Spleen (tissue), 11 donors: ENCODE measurements at regions not wholly inside any gene's neighbourhood (a gene's known extent, or its start where the extent isn't known, plus 50 kb on each side); places are given as distances from the start of the nearest gene placed in this dataset.
A peak's percentile ranks its signal among the peaks of the same experiment; 100 is the strongest.

ENCODE experiments used
- DNase-seq: peaks from one replicate; pipeline ENCODE4 v3.0.0-alpha.2; 2020
- H3K27ac ChIP-seq, 8 donors: fragments of 200-600 bp; sonication (generic) in 7 of 8; 1 replicate in 4 of 8; 2 replicates in 4 of 8; pipeline versions ENCODE4 v1.5.0 to v1.8.0; 2016 to 2021; ENCODE audit warnings: inconsistent platforms in 4 of 8, mild to moderate bottlenecking in 4 of 8, moderate library complexity in 1 of 8
- H3K27me3 ChIP-seq, 7 donors: fragments of 200-600 bp; sonication (generic) in 6 of 7; replicated peaks in 1 of 7; 1 replicate in 4 of 7; 2 replicates in 3 of 7; pipeline versions ENCODE4 v1.5.0 to v1.8.0; 2016 to 2021; ENCODE audit warnings: inconsistent platforms in 3 of 7, mild to moderate bottlenecking in 1 of 7
- H3K36me3 ChIP-seq, 6 donors: fragments of 200-600 bp; sonication (generic) in 5 of 6; 1 replicate in 4 of 6; 2 replicates in 2 of 6; pipeline versions ENCODE4 v1.5.0 to v1.8.0; 2016 to 2021; ENCODE audit warnings: inconsistent platforms in 2 of 6
- H3K4me1 ChIP-seq, 6 donors: fragments of 200-600 bp; sonication (generic) in 5 of 6; 1 replicate in 3 of 6; 2 replicates in 3 of 6; pipeline versions ENCODE4 v1.5.0 to v1.8.0; 2016 to 2021; ENCODE audit warnings: inconsistent platforms in 3 of 6
- H3K4me3 ChIP-seq, 8 donors: fragments of 200-600 bp; sonication (generic) in 7 of 8; 1 replicate in 4 of 8; 2 replicates in 4 of 8; pipeline versions ENCODE4 v1.5.0 to v1.8.0; 2016 to 2021; ENCODE audit warnings: inconsistent platforms in 4 of 8, mild to moderate bottlenecking in 4 of 8, moderate library complexity in 2 of 8
- H3K9me3 ChIP-seq, 8 donors: fragments of 200-600 bp; sonication (generic) in 7 of 8; 1 replicate in 4 of 8; 2 replicates in 4 of 8; pipeline versions ENCODE4 v1.5.0 to v1.8.0; 2016 to 2021; ENCODE audit warnings: inconsistent platforms in 4 of 8
- CTCF ChIP-seq, 11 experiments: fragments of 200-600 bp in 7 of 11; fragments of 450-650 bp in 4 of 11; sonication (generic) in 4 of 11; IDR thresholded peaks in 8 of 11; conservative IDR thresholded peaks in 3 of 11; 1 replicate in 7 of 11; 2 replicates in 4 of 11; pipeline versions ENCODE4 v1.4.0 to v1.8.0; 2016 to 2021; ENCODE audit warnings: antibody characterized with exemption in 11 of 11, inconsistent platforms in 4 of 11, mild to moderate bottlenecking in 1 of 11
- POLR2A ChIP-seq, 3 donors: fragments of 450-650 bp; IDR thresholded peaks; one replicate each; pipeline ENCODE4 v1.5.1; 2017; ENCODE audit warnings: antibody characterized with exemption in 3 of 3, mild to moderate bottlenecking in 1 of 3
- POLR2AphosphoS5 ChIP-seq, 3 donors: sonication (generic); formaldehyde crosslinking; IDR thresholded peaks; one replicate each; pipeline ENCODE4 v1.5.1; 2017; ENCODE audit warnings: antibody characterized with exemption in 3 of 3
- WGBS, 5 donors: extraction: QIAGEN DNeasy Blood & Tissue Kit in 3 of 5; methylation state at CpG; one replicate each; pipeline versions ENCODE4 v1.1.5 to v1.1.7; 2013 to 2018; 5-methylcytosine and 5-hydroxymethylcytosine counted together
- intact Hi-C: fragments of 100-400 bp; cut with DNase I; formaldehyde crosslinking; loops from one replicate; pipeline ENCODE4 v1.15.0; 2023; ENCODE audit warnings: low total_unique reads
- donor health status: healthy with polysubstance abuse.
- donor health status: DM: no; HTN: no; CAD: no; lungs with moderate emphysema.
- donor health status: DM: no; HTN: no; CAD: no.
- donor health status: Bipolar disorder and iron deficiency.
- donor health status: healthy.
- donor health status: DM: no; HTN: no; CAD: no.
- donor health status: DM: yes; HTN: yes; CAD: no.

GRCh38 chr12:46468160-46468559 is 95.6 kb upstream of the SLC38A2 start:
- peak in 1 of 11 experiments; percentile 13 for TF ChIP-seq CTCF (IDR thresholded peaks at IDR 0.05 in 8 of 11, conservative IDR thresholded peaks at IDR 0.05 in 3 of 11)
- no peak for TF ChIP-seq POLR2AphosphoS5 (IDR thresholded peaks at IDR 0.05)
- 71 to 87% (median 73%) methylated on average over 6 of the region's 6 CpGs for WGBS, 5 donors
- Histone ChIP-seq H3K27me3 (no peaks in the 10 kb centered on the region), H3K9me3 (peaks cover 0 to 8% (median 0%) of the 10 kb centered on the region in 8 donors), H3K4me3 (no peak overlapping the region), H3K27ac (no peak overlapping the region), H3K4me1 (peaks cover 11 to 61% (median 24%) of the 10 kb centered on the region in 6 donors), H3K36me3 (no peaks in the 10 kb centered on the region)
- intact Hi-C loops: no loop called here
- no peak for DNase-seq

- TF ChIP-seq CTCF (IDR thresholded peaks at IDR 0.05 in 8 of 11, conservative IDR thresholded peaks at IDR 0.05 in 3 of 11) (no peak), POLR2AphosphoS5 (IDR thresholded peaks at IDR 0.05) (no peak), POLR2A (IDR thresholded peaks at IDR 0.05) (no peak)
- intact Hi-C loops: no loop called here
- H3K27me3 ChIP-seq: no peaks in the 10 kb centered on the region
- peaks cover 13 to 55% (median 32%) of the 10 kb centered on the region in 6 donors for H3K4me1 ChIP-seq
- peaks cover 0 to 8% (median 0%) of the 10 kb centered on the region in 8 donors for H3K9me3 ChIP-seq
- no peak for DNase-seq
- H3K4me3 ChIP-seq: no peak overlapping the region
- H3K36me3 ChIP-seq: no peaks in the 10 kb centered on the region
- H3K27ac ChIP-seq: no peak overlapping the region
Measured at GRCh38 chr12:46465307-46465706, 92.7 kb upstream of the SLC38A2 start.

- H3K27ac ChIP-seq: no peak overlapping the region
- H3K4me1 ChIP-seq: peaks cover 14 to 55% (median 33%) of the 10 kb centered on the region in 6 donors
- TF ChIP-seq POLR2A (IDR thresholded peaks at IDR 0.05) (no peak), CTCF (IDR thresholded peaks at IDR 0.05 in 8 of 11, conservative IDR thresholded peaks at IDR 0.05 in 3 of 11) (no peak), POLR2AphosphoS5 (IDR thresholded peaks at IDR 0.05) (no peak)
- 96 to 99% (median 97%) methylated on average over 3 of the region's 3 CpGs for WGBS, 5 donors
- intact Hi-C loops: no loop called here
- H3K4me3 ChIP-seq: no peak overlapping the region
- H3K36me3 ChIP-seq: no peaks in the 10 kb centered on the region
- peaks cover 0 to 8% (median 0%) of the 10 kb centered on the region in 8 donors for H3K9me3 ChIP-seq
- DNase-seq: no peak
- H3K27me3 ChIP-seq: no peaks in the 10 kb centered on the region
Measured at GRCh38 chr12:46464863-46465262, 92.3 kb upstream of the SLC38A2 start.

GRCh38 chr12:46462641-46463355 is 90.2 kb upstream of the SLC38A2 start:
- WGBS, 5 donors: 83 to 93% (median 86%) methylated on average over 3 of the region's 3 CpGs
- no peak for DNase-seq
- intact Hi-C loops: no loop called here

More at GRCh38 chr12:46462641-46463355, 90.2 kb upstream of the SLC38A2 start:
- Histone ChIP-seq H3K36me3 (no peaks in the 10 kb centered on the region), H3K9me3 (peaks cover 0 to 8% (median 0%) of the 10 kb centered on the region in 8 donors), H3K27me3 (no peaks in the 10 kb centered on the region), H3K4me1 (peaks cover 28 to 57% (median 49%) of the 10 kb centered on the region in 6 donors), H3K27ac (peak overlapping the region in 4 of 8 donors; percentile 77 to 85 (median 84)), H3K4me3 (no peak overlapping the region)
- TF ChIP-seq POLR2AphosphoS5 (IDR thresholded peaks at IDR 0.05): no peak
- no peak for TF ChIP-seq POLR2A (IDR thresholded peaks at IDR 0.05)
- TF ChIP-seq CTCF (IDR thresholded peaks at IDR 0.05 in 8 of 11, conservative IDR thresholded peaks at IDR 0.05 in 3 of 11): no peak
